Jurkat, Clone E6-1 (cell line): ENCODE measurements at regions not wholly inside any gene's neighbourhood (a gene's known extent, or its start where the extent isn't known, plus 50 kb on each side); places are given as distances from the start of the nearest gene placed in this dataset.
A peak's percentile ranks its signal among the peaks of the same experiment; 100 is the strongest.

Experiments used
- DNase-seq: peaks from one replicate; pipeline ENCODE4 v3.0.0-alpha.2; 2011; ENCODE audit warnings: low read depth, low spot score
- H3K4me3 ChIP-seq: 2 replicates; pipeline ENCODE4 v1.5.1; 2011; ENCODE audit warnings: mild to moderate bottlenecking, low read length, control low read depth, moderate library complexity

DNA sequence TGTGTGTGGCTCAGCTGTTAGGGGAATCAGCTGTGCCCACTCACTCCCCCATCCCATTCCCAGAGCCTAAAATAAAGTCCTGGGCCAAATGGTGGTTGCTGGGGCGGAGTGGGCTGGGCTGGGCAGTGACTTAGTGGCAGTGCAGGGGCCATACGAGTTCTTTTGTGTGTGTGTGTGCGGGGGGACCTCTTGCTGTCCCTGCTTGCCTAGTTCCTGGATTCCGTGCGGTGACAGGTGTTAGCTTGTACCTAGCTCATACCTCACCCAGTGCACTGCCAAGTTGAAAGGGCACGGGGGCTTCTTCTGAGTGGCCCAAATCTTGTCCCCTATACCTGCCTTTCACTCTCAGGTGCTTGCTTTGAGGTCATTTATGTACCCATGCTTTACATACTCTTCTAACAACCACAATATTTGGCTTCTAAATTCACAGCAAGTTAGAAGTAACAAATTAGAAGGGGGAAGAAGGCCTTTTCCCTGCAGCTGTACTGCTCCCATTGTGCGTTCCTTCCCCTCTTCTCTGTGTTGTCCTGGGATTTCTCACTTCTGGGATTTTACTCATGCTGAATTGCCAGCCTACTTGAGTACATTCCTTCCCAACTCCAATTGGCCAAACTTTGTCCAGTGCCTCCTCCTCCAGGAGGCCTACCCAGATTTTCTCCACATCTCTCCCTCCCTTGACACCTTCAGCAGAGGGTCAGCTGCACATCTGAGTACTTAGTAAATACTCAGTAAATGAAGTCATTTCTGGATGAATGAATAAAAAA, 66.3 kb upstream of the POLG start:
- no peak for DNase-seq
- peak overlapping the region; percentile 72 for H3K4me3 ChIP-seq

DNA sequence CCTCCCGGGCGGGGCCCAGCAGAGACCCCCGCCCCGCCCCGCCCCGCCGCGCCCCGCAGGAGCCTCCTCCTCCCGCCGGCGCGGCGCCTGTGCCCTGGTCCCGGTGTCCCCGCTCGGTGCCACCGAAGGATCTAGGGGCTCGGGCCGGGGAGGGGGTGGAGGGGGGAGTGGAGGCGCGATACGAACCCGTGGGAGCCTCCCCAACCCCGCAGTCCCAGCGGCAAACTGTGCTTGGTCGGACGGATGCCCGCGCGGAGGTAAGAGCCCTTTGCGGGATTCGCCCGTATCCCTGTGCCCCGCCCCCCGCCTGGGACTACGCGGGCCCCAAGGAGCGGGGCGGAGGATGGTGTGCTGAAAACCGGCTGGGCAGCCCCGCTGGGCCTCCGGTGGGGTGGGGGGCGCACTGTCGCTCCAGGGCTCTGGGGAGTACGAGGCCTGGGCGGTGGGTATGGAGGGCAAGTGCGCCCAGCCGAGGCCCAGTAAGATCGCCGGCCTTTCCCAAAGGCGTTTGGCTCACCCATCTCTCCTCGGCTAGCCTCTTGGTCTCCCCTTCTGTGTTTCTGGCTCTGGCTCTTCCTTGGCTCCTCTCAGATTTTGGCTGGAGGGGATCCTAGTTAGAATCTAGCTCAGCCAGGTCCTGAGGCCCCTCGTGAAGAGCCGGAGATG, 65.6 kb upstream of the POLG start:
- peak overlapping the region; percentile 72 for H3K4me3 ChIP-seq
- DNase-seq: no peak

DNA sequence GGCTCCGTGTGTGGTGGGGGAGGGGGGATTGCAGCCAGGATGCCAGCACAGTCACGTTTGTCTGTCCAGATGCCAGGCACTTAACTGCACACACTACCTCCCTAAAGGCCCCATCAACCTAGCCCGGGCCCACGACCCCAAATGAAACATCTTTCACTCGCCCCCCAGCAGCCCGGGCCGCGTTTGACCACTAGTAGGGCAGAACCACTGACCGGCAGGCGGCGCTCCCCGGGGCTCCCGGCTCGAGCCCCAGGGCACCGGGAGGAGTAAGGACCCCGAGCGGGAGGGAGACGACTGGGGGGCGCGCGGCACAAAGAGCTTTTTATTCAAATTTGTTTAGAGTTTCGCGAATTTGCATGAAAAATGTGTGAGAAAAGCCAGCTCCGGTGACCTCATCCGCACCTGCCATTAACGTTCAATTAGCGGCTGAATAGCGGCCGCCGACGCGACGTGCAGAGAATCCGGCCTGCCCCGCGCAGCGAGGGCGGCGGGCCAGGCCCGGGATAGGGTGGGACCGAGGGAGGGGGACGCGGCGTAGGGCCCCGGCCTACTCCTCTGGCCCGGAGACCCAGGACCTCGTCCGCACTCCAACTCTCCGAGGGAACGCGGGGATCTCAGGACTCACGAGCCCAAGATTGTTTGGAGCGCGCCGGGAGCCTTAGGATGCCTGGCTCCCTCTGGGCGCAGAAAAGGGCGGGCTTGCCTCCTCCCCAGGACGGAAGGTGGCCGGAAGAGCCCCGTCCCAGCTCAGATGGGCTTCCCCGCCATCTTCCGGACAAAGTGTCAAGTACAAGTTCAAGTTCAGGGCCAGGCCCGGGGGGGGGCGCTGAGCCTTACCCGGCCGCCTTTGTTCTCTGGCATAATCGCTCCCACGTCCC, 64.9 kb upstream of the POLG start:
- H3K4me3 ChIP-seq: peak overlapping the region; percentile 72
- peak; percentile 76 for DNase-seq

DNA sequence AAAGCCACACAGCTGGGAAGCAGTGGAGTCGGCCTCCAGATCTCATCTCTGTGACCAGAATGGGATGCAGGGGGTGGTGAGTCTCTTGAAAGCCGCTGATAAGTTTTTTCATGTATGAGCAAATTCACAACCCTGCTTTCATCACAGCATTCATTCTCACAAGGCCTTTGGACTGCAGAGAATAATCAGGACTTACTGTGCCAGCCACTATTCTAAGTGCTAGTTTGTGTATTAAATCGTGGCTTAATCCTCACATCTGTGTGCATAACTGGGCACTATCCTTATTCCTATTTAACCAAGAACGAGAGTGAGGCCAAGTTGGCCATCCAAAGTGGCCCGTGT, 64.2 kb upstream of the POLG start:
- no peak for DNase-seq
- peak overlapping the region; percentile 72 for H3K4me3 ChIP-seq

DNA sequence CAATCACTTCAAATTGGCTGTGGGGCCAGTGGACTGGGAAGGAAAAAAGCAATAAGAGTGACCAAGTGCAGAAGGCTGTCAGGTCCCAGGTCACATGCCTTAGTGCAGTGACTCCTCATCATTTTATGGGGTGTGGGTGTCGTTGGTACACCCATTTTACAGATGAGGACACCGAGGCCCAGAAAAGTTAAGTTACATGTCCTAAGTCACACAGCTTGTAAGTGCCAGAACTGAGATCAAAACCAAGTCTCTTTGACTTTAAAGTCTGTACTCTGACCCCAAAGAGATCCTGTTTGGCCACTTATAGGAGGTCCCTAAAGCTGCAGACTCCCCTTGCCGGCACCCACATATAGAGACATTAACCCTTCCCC, 63.0 kb upstream of the POLG start:
- DNase-seq: no peak
- no peak overlapping the region for H3K4me3 ChIP-seq

DNA sequence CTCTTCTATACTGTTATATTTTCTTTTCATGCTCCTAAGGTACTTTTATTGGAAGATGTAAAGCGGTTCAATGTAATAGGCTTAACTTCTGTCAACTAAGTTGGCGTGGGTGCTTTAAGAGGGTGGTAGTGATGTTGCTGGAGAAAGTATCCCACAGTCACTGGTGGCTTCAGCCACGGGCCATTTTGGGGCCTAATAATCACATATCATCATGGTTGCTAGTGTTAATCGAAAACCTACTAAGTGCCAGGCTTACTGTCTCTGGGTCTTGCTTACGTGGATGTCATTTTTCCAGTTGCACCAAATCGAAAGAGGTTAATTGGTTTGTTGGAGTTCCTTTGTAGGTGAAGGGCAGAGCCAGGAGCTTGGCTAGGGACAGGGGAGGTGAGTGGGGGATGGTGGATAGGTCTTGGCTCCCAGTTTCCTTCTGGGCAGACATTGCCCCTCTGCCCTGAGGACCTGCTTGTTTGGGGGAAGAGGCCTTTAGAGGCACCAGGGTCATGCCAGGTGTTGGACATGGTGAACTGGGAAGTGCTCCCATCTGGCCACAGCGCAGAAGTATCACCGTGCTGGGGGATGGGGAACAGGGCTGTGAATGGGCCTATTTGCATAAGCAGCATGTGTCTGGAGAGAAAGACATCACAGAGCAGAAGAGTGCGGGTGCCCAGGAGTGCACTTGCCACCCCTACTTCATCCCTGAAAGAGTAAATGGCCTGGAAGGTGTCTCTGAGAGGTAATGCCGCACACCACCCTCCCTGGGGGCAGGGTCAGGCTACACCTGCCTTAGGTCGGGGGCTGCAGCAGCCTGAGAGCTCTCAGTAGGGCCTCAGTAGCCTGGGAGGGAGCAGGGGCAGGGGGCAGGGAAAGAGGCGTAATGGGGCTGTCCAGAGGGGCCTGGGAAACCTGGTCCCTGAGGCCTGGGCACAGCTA, 62.4 kb upstream of the POLG start:
- DNase-seq: no peak
- no peak overlapping the region for H3K4me3 ChIP-seq

DNA sequence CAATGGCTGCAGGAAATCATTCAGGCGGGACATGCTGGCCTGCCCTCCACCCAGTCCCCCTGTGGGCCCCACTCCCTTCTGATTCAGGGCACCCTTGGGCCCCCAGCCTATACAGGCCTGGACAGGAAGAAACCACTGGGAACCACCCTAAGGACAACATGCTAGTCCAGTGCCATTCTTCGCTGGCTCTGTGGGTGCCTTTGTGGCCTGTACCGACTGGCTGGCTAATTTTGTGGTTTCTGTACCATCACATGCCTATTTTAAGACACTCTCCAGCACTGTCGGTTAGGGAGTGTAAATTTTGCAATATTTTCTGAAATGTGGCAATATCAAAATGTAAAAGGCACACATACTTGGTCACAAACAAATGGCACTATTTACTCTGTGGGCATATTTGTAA, 61.4 kb upstream of the POLG start:
- no peak overlapping the region for H3K4me3 ChIP-seq
- no peak for DNase-seq

DNA sequence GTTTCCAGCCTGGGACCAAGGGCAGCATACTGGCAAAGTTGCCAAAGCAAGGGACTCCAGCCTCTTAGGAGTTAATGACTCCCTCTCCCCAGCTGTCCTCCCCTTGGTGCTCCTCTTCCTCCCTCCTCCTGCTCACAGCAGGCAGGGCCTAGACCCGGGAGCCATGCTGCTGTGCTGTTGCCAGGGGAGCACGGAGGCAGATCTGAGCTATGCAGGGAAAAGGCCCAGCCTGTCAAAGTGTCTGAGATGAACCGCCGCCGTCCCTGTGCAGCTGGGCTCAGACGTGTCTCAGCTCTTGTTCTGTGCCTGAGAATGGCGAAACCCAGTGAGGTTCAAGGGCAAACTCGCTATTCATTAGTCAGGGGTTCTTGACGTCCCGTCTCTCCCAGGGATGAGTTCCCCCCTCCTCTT, 60.8 kb upstream of the POLG start:
- H3K4me3 ChIP-seq: no peak overlapping the region
- no peak for DNase-seq

DNA sequence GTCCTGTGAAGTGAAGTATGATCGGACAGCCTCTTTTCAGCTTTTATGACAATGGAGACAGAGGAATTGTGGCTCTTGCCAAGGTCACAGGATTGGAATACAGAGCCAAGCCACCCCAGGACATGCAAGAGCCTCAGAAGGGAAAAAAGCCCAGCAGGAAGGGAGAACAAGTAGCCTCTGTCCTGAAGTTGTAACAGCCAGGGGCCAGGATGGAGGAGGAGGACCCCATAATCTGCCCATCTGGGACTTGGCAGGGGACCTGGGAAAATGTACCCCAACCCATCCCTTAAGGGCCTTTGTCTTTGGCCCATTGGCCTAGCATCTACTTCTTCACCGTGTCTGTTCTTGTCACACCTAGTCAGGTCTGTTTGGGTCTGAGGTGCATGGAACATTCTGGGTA, 60.4 kb upstream of the POLG start:
- DNase-seq: no peak
- H3K4me3 ChIP-seq: no peak overlapping the region

DNA sequence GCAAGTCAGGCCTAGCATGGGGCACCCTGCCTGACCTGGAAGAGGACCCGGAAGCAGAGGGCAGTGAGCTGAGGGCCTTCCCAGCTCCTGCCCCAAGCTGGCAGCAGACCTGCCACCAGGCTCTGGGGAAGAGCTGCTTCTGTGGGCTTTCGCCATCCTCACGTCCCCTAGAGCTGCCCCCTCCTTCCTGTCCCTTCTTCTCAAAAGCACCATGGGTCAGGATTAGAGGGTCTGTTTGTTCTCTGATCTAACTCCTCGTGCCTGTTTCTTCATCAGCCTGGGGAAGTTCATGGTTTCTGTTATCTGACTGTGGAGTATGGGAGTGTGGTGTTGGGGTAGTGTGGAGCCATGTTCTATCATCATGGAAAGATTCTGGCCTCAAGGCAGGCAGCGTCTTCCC, 58.4 kb upstream of the POLG start:
- no peak for DNase-seq
- H3K4me3 ChIP-seq: no peak overlapping the region

DNA sequence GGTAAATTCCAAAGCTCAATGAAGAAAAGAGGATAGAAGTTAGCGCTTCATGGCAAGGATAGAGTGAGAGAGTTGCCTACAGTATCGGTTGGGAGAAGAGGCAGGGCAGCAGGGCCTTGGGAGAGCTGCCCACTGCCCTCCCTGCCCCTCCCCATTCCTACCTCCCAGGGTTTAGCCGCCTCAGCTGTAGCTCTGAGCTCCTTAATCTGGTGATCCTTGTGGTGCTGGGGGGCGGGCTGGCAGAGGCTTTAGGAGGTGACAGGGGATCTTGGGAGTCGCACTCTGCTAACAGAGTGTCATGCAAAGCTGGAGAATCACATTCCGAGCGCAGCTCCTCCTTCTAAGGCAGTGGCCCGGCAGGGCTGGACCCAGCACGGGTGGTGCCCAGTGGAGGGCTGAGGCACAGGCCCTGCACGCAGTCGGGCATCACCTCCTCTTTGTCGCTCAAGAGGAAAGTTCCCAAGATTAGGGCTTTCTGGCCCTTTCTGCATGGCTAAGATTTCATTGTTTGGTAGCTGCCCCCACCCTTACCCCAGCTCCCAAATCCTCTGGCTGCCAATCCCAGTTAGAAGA, 57.1 kb upstream of the POLG start:
- H3K4me3 ChIP-seq: no peak overlapping the region
- DNase-seq: no peak

DNA sequence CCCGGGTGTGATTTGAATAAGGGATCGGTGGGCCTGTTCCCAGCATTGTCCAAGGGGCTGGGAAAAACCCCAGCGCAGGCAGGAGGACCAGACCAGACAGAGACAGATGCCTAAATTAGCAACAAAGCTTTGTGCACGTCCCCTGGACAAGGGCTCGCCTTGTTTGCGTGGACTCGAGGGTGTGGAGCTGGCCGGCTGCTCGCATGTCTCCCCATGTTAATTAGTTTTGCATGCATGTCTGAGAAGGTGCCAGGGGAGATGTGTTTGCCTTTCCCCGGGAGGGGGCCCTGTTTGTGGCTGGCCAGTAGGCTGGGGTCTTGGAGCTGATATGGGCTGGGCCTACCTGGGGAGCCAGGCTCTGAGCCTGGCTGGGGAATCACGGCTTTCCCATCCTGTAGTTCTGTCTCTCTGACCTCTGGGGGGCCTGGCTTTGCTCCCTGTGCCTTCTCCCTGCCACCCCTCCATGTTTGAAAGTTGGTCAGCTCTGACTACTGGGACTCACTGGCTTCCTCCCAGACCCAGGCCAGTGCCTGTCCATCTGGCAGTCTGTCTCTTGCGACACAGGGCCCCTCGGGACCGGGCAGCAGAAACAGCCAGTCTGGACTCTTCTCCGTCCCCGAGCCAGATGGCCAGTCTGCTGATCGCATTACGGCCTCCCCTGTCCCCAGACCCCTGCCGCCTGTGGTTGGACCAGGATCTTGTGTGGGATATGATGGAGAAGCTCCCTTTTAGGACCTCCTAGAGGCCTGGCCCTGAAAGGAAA, 55.4 kb upstream of the POLG start:
- DNase-seq: no peak
- no peak overlapping the region for H3K4me3 ChIP-seq

DNA sequence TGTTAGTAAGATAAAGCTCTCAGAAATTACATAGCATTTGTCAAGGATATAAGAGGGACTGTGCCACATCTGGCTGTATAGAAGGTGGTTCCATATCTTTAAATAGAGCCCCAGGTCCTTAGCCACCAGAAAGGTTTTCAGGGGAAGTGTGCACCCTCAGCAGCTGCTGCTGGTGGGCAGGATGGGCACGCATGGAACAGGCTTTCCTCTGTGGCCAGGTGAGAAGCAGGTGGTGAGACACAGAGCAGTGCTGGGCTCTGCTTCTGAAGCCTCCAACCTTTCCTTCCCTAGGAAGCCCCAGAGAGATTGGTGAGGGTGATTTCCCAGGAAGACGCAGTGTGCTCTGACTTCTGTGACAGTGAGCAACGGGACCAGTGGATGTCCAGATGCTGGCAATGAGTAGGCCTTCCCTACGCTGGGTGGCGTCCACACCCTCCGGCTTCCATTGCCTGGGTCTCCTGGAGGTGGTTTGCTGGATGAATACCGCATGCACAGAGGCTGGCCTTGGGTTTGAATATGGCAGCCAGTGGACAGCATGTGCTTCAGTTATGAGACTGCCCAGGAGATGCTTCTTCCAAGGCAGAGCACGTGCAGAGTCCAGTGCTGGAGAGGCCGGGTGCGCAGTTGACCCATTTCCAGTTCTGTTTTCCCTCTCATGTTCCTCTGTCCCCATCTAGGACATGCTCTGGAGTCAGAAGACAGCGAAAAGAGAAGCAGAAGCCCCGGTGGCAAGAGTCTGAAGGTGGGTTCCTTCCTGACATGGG, 52.7 kb upstream of the POLG start:
- no peak overlapping the region for H3K4me3 ChIP-seq
- DNase-seq: no peak

DNA sequence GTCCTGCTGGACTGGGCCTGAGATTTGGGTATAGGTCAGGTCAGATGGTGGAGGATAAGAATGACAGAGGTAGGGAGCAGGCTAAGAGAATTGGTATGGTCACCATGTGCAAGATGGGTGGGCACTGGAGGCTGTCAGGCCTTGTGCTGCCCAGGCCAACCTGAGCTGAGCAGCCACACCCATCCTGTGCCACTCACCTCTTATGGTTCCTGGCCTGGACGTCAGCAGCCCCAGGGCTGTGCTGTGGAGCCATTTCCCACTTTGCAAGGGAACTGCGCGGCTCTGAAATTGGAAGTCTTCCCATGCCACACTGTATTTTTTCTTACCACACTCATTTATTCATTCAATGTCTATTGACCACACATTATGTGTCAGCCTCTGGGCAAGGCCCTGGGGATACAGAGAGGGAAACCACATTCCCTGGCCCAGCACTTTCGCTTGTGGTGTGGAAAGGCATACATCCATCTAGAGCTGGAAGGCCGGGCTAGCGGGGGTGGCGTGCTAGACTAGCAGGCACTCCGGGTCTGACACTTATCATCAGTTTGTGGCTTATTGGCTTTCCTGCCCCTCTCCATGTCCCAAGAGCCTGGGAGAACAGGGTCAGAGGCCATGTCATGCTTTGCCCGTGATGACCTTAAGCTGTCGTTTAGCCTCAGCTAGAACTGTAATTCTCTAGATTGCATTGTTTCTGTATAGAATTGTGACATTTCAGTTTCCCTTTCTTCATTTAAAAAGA, 51.1 kb upstream of the POLG start:
- H3K4me3 ChIP-seq: no peak overlapping the region
- no peak for DNase-seq
